ENCODE measurements at regions not wholly inside any gene's neighbourhood (a gene's known extent, or its start where the extent isn't known, plus 50 kb on each side); places are given as distances from the start of the nearest gene placed in this dataset.

GRCh38 chr5:57768745-57769144 lies 286.1 kb upstream of the ACTBL2 start:
- TF ChIP-seq ZNF274 (IDR thresholded peaks at IDR 0.05; ENCODE audit: low read depth, low read length): no peak
- TF ChIP-seq YY1 (IDR thresholded peaks at IDR 0.05; ENCODE audit: insufficient read depth, insufficient read length): no peak
- TF ChIP-seq SUZ12 (IDR thresholded peaks at IDR 0.05; ENCODE audit: extremely low read depth, insufficient read depth, insufficient read length): no peak
